Coronary artery (tissue), 2 donors: ENCODE measurements at regions not wholly inside any gene's neighbourhood (a gene's known extent, or its start where the extent isn't known, plus 50 kb on each side); places are given as distances from the start of the nearest gene placed in this dataset.

ENCODE experiments used
- DNase-seq: peaks from one replicate; pipeline ENCODE4 v3.0.0-alpha.2; 2017; ENCODE audit warnings: low spot score
- H3K27ac ChIP-seq, 2 donors: fragments of 200-600 bp; sonication (generic); one replicate each; pipeline ENCODE4 v1.5.1; 2016 to 2019
- H3K4me3 ChIP-seq: fragments of 200-600 bp; sonication (generic); 2 replicates; pipeline ENCODE4 v1.5.1; 2016; ENCODE audit warnings: mild to moderate bottlenecking, moderate library complexity
- CTCF ChIP-seq: fragments of 200-600 bp; sonication (generic); IDR thresholded peaks from one replicate; pipeline ENCODE4 v1.5.1; 2019; ENCODE audit warnings: antibody characterized with exemption

- H3K4me3 ChIP-seq, result no peak overlapping the region
- DNase-seq, result no peak
- TF ChIP-seq CTCF, result no peak
- no peak overlapping the region for H3K27ac ChIP-seq
Observed at GRCh38 chr3:72536206-72536877, 311.9 kb downstream of the SHQ1 start.

GRCh38 chr3:72535772-72536171, 312.5 kb downstream of the SHQ1 start:
- no peak for TF ChIP-seq CTCF
- no peak overlapping the region for H3K4me3 ChIP-seq
- no peak overlapping the region for H3K27ac ChIP-seq
- no peak for DNase-seq

DNA sequence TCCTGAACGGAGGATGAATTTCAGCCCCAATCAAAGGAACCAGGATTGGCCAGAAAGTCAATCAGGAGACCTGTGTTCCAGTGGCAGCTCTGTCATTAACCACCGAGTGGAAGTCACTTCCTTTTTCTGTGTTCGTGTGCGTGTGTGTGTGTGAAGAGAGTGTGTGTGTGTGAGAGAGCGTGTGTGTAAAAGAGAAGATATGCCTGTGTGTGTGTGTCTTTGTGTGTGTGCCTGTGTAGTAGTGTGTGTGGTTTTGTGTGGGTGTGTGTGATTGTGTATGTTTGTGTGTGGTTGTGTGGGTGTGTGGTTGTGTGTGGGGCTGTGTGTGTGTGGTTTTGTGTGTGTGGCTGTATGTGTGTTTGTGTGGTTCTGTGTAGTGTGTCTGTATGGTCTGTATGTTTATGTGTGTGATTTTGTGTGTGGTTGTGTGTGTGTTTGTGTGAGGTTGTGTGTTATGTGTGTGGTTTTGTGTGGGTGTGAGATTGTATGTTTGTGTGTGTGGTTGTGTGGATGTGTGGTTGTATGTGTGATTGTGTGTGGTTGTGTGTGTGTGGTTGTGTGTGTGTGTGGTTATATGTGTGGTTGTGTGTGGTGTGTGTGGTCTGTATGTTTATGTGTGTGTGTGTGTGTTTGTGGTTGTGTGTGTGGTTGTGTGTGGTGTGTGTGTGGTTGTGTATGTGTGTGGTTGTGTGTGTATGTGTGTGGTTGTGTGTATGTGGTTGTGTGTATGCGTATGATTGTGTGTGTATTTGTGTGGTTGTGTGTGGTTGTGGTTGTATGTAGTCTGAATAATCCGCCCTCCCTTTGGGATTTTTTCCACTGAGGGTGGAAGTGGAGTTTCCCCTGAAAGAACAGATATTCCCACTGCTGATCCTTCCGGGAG, 314.4 kb downstream of the SHQ1 start:
- no peak overlapping the region for H3K4me3 ChIP-seq
- no peak overlapping the region for H3K27ac ChIP-seq
- DNase-seq, result no peak
- TF ChIP-seq CTCF, result no peak

DNA sequence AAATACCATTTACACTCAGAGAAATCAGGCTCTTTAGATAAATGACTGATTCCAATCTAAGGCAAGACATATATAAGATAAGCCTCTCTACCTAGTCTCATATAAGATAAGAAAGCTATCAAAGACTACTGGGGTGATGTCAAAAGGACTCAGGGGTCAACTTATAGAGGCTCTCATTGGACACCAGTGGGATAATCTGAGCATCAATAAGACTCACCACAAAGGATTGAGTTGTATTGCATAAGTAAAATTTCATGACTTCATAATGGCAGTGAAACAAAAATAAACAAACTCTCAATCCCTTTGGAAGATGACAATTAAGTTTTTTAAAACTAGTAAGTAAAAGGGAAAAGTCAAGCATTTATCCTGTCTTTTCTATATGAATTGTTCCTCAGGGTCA, 317.8 kb downstream of the SHQ1 start:
- Histone ChIP-seq H3K4me3 (no peak overlapping the region), H3K27ac (no peak overlapping the region)
- TF ChIP-seq CTCF, result no peak
- no peak for DNase-seq

GRCh38 chr3:72529081-72529480, 319.2 kb downstream of the SHQ1 start:
- no peak overlapping the region for H3K27ac ChIP-seq
- DNase-seq, result no peak
- no peak for TF ChIP-seq CTCF
- H3K4me3 ChIP-seq, result no peak overlapping the region

DNA sequence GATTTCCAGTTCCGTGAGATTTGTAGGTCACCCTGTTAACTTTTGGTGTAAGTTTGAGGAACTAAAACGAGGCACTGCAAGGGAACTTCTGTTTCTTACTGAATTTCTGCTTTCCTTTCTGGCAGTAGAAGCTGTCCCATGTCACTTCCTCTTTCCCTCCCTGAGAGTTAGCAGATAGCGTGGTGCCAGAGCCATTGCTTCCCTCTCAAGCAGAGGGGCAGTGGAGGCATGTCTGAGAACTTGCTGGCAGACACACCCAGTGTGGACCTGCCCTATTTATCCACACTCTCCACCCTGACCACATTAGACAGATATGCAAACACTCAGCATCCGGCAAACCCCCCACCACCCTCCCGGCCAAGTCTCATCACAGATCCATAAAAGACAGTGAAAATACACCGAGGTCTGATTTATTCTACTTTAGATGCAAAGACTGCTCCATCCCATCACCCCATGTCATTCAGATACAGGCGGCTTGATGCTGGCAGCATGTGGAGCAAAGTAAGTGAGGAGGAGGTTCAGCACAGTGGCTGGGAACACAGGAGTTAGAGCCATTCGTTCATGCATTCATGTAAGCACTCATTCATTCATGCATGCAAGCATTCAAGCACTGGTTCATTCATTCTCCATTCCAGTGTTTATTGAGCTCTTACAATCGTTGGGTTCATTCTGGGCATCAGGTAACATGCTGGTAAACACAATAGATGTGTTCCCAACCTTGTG, 324.7 kb downstream of the SHQ1 start:
- DNase-seq, result no peak
- no peak overlapping the region for H3K4me3 ChIP-seq
- TF ChIP-seq CTCF, result no peak
- no peak overlapping the region for H3K27ac ChIP-seq
